ENCODE measurements at regions not wholly inside any gene's neighbourhood (a gene's known extent, or its start where the extent isn't known, plus 50 kb on each side); places are given as distances from the start of the nearest gene placed in this dataset.

- TF ChIP-seq ZSCAN29 (IDR thresholded peaks at IDR 0.05) (no peak), GATA2 (CRISPR knock-in tag; IDR thresholded peaks at IDR 0.05) (no peak), CTCF (IDR thresholded peaks at IDR 0.05 in 2 of 3, conservative IDR thresholded peaks at IDR 0.05 in 1 of 3; ENCODE audit: insufficient read depth in 2 of 3, low read depth in 1 of 3, low read length in 3 of 3) (no peak), POLR2AphosphoS5 (IDR thresholded peaks at IDR 0.05; ENCODE audit: control insufficient read depth, insufficient read depth, low read depth, low read length) (no peak), RAD51 (IDR thresholded peaks at IDR 0.05; ENCODE audit: borderline replicate concordance, low read depth) (no peak), RCOR1 (IDR thresholded peaks at IDR 0.05; ENCODE audit: borderline replicate concordance in 1 of 2, low read depth in 2 of 2, low read length in 2 of 2) (no peak), FOXA3 (CRISPR knock-in tag; conservative IDR thresholded peaks at IDR 0.05 in 1 of 2, IDR thresholded peaks at IDR 0.05 in 1 of 2) (no peak), POLR2A (conservative IDR thresholded peaks at IDR 0.05) (no peak), COPS2 (conservative IDR thresholded peaks at IDR 0.05) (no peak), ZBTB26 (CRISPR knock-in tag; IDR thresholded peaks at IDR 0.05) (no peak), ARID2 (IDR thresholded peaks at IDR 0.05) (no peak)
These were observed 313.5 kb downstream of the AGTPBP1 start for GRCh38 chr9:85428230-85428629.
